ENCODE measurements at regions not wholly inside any gene's neighbourhood (a gene's known extent, or its start where the extent isn't known, plus 50 kb on each side); places are given as distances from the start of the nearest gene placed in this dataset.
"Not testable (repeated sequence)": the region's sequence is repeated elsewhere in the genome, so short reads cannot be mapped to it uniquely, and the experiment has no call there.

DNA sequence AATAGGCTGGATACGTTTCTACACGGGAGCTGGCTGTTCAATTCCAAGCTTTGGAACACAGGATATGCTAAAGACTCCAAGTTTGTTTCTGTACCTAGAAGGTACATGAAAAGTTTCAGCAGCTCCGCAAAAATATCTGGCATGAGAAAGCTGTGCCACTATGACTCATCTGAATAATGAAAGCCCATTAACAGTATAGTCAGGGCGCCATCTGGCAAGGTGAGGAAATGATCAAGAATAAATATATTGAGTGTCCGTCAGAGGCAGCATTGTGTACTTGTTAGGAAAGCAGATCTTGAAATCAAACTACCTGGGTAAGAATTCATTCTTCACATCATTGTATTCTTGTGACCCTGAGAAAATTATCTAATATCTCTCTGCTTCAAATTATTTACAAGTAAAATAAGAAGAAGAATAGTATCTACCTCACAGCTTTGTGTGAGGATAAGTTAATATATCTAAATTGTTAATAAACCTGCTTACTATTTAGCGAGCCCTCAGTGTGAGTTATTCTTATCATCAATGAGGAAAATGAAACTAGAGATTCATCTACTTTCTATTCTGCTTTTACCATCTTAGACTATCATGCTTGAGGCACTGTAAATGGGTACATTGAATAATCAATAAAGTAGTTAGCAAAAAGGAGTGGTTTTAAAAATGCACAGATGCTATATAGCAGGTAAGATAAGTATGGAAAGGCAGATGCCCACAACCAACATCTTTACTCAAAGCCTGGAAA is 53.5 kb downstream of the FSCB start:
- Histone ChIP-seq H3K4me3 (ENCODE audit: low read depth, low read length) (no peak overlapping the region), H3K9me3 (ENCODE audit: control insufficient read depth, insufficient read depth, low read length) (peaks cover 22% of the 10 kb centered on the region), H3K27me3 (ENCODE audit: control insufficient read depth, insufficient read depth, low read length) (no peaks in the 10 kb centered on the region), H3K9ac (ENCODE audit: low read depth, low read length) (no peak overlapping the region), H3K36me3 (ENCODE audit: control insufficient read depth, insufficient read depth, low read length) (no peaks in the 10 kb centered on the region), H3K4me1 (ENCODE audit: control insufficient read depth, insufficient read depth, low read length) (no peaks in the 10 kb centered on the region), H3K27ac (ENCODE audit: low read depth, low read length) (no peak overlapping the region)

DNA sequence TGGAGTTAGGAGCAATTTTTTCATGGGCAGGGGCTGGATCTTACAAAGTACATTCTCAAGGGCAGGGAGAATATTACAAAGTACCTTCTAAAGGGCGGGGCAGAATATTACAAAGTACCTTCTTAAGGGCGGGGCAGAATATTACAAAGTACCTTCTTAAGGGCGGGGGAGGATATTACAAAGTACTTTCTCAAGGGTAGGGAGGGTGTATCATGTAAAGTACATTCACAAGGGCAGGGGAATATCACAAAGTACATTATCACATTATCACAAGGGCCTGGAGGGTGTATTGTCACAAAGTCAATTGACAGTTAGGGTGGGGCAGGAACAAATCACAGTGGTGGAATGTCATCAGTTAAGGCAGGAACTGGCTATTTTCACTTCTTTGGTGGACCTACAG is 56.9 kb downstream of the FSCB start:
- H3K4me3 ChIP-seq (ENCODE audit: low read depth, low read length); H3K9ac ChIP-seq (ENCODE audit: low read depth, low read length); H3K27ac ChIP-seq (ENCODE audit: low read depth, low read length); H3K27me3 ChIP-seq (ENCODE audit: control insufficient read depth, insufficient read depth, low read length); H3K4me1 ChIP-seq (ENCODE audit: control insufficient read depth, insufficient read depth, low read length); H3K36me3 ChIP-seq (ENCODE audit: control insufficient read depth, insufficient read depth, low read length): not testable (repeated sequence)
- peaks cover 11% of the 10 kb centered on the region for H3K9me3 ChIP-seq (ENCODE audit: control insufficient read depth, insufficient read depth, low read length)

DNA sequence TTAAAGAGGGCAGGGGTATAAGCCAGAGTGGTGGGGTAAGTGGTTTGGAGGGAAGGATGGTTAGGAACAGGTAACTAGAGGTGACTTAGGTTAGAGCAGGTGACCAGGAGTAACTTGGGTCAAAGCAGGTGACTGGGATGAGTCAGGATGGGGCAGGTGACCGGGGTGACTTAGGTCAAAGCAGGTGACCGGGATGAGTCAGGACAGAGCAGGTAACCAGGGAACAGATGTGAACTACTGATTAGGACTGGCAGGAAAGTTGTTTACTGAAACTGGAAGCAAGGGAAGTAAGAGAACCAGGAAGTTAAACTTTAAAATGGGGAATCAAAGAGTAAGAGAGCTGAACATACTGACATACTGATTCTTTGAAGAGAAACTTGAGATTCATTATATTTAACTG is 57.4 kb downstream of the FSCB start:
- Histone ChIP-seq H3K27ac (ENCODE audit: low read depth, low read length) (peak overlapping the region; percentile 71), H3K9me3 (ENCODE audit: control insufficient read depth, insufficient read depth, low read length) (peaks cover 11% of the 10 kb centered on the region), H3K36me3 (ENCODE audit: control insufficient read depth, insufficient read depth, low read length) (no peaks in the 10 kb centered on the region), H3K9ac (ENCODE audit: low read depth, low read length) (no peak overlapping the region), H3K4me3 (ENCODE audit: low read depth, low read length) (no peak overlapping the region), H3K27me3 (ENCODE audit: control insufficient read depth, insufficient read depth, low read length) (no peaks in the 10 kb centered on the region), H3K4me1 (ENCODE audit: control insufficient read depth, insufficient read depth, low read length) (no peaks in the 10 kb centered on the region)

DNA sequence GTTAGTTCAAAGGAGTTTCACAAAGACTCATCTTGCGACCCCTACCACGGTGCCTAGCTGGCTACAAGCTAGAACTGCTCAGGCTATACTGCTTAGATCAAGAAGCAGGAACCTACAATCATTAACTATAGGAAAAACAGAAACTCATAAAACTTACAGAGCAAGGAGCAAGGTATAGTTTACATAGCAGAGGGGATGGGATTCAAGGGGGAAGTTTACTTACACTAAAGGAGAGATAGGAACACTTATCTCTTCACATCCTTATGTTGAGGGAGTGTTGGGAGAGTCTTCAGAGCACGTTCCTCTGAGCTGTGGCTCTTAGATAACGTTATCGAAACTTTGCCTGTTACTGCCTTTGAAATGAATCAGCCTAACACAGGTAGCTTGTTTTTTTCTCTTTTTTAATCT is 58.1 kb downstream of the FSCB start:
- Histone ChIP-seq H3K27ac (ENCODE audit: low read depth, low read length) (peak overlapping the region; percentile 71), H3K36me3 (ENCODE audit: control insufficient read depth, insufficient read depth, low read length) (no peaks in the 10 kb centered on the region), H3K9ac (ENCODE audit: low read depth, low read length) (no peak overlapping the region), H3K27me3 (ENCODE audit: control insufficient read depth, insufficient read depth, low read length) (no peaks in the 10 kb centered on the region), H3K4me3 (ENCODE audit: low read depth, low read length) (no peak overlapping the region), H3K9me3 (ENCODE audit: control insufficient read depth, insufficient read depth, low read length) (peaks cover 11% of the 10 kb centered on the region), H3K4me1 (ENCODE audit: control insufficient read depth, insufficient read depth, low read length) (no peaks in the 10 kb centered on the region)

DNA sequence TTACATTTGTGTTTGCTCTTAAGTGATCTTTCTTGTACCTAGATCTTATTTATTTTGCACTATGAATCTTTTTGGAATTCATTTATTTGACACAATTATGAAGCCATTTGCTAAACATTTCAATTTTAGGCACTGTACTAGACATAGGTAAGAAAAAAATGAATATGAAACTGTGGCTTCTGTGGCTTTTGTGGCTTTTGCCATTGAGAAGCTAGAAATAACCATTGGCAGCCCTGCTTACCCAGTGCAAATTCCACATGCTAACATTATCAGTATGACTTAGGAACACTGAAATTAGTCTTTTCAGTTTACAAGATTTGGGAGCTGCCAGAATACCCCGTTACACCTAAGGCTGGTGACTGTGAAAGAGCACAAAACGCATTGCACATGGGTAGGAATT is 60.1 kb downstream of the FSCB start:
- H3K9ac ChIP-seq (ENCODE audit: low read depth, low read length) = no peak overlapping the region
- no peaks in the 10 kb centered on the region for H3K36me3 ChIP-seq (ENCODE audit: control insufficient read depth, insufficient read depth, low read length)
- H3K4me3 ChIP-seq (ENCODE audit: low read depth, low read length) = no peak overlapping the region
- H3K4me1 ChIP-seq (ENCODE audit: control insufficient read depth, insufficient read depth, low read length) = no peaks in the 10 kb centered on the region
- H3K27ac ChIP-seq (ENCODE audit: low read depth, low read length) = no peak overlapping the region
- H3K9me3 ChIP-seq (ENCODE audit: control insufficient read depth, insufficient read depth, low read length) = peaks cover 11% of the 10 kb centered on the region
- H3K27me3 ChIP-seq (ENCODE audit: control insufficient read depth, insufficient read depth, low read length) = no peaks in the 10 kb centered on the region

DNA sequence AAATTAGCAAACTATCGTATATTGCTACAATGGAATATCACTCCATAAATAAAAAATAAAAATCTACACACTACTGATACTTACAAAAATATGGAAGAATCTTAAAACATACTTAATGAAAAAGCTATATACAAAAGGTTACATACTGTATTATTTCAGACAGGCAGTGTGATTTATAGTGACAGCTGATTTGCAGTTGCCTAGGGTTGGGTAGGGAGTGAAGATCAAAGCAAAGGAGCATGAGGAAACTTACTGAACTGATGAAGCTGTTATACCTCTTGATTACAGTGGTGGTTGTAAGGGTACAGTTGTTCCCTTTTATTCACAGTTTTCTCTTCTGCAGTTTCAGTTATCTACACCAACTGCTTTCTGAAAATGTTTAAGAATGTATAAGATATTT is 62.6 kb downstream of the FSCB start:
- Histone ChIP-seq H3K4me3 (ENCODE audit: low read depth, low read length) (no peak overlapping the region), H3K27me3 (ENCODE audit: control insufficient read depth, insufficient read depth, low read length) (no peaks in the 10 kb centered on the region), H3K9me3 (ENCODE audit: control insufficient read depth, insufficient read depth, low read length) (peaks cover 1% of the 10 kb centered on the region; the same call in 1 of the 2 replicates), H3K36me3 (ENCODE audit: control insufficient read depth, insufficient read depth, low read length) (no peaks in the 10 kb centered on the region), H3K9ac (ENCODE audit: low read depth, low read length) (no peak overlapping the region), H3K27ac (ENCODE audit: low read depth, low read length) (no peak overlapping the region), H3K4me1 (ENCODE audit: control insufficient read depth, insufficient read depth, low read length) (no peaks in the 10 kb centered on the region)

DNA sequence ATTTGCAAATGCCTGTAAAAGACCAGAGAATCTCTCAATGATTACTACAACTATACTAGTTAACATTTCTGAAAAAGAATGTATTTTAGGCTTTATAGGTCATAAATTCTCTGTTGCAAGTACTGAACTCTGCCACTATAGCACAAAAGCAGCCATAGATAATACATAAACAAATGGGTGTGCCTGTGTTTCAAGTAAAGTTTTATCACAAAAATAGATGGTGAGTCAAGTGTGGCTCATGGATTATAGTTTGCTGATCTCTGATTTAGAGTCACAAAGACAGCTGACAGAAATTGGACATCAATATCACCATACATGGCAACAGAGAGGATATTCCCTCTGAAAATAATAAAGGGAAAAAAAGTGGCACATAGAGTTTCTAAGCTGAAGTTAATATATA is 68.1 kb downstream of the FSCB start:
- no peak overlapping the region for H3K27ac ChIP-seq (ENCODE audit: low read depth, low read length)
- H3K9me3 ChIP-seq (ENCODE audit: control insufficient read depth, insufficient read depth, low read length) = no peaks in the 10 kb centered on the region
- H3K4me1 ChIP-seq (ENCODE audit: control insufficient read depth, insufficient read depth, low read length) = no peaks in the 10 kb centered on the region
- H3K4me3 ChIP-seq (ENCODE audit: low read depth, low read length) = no peak overlapping the region
- no peak overlapping the region for H3K9ac ChIP-seq (ENCODE audit: low read depth, low read length)
- H3K36me3 ChIP-seq (ENCODE audit: control insufficient read depth, insufficient read depth, low read length) = no peaks in the 10 kb centered on the region
- no peaks in the 10 kb centered on the region for H3K27me3 ChIP-seq (ENCODE audit: control insufficient read depth, insufficient read depth, low read length)

DNA sequence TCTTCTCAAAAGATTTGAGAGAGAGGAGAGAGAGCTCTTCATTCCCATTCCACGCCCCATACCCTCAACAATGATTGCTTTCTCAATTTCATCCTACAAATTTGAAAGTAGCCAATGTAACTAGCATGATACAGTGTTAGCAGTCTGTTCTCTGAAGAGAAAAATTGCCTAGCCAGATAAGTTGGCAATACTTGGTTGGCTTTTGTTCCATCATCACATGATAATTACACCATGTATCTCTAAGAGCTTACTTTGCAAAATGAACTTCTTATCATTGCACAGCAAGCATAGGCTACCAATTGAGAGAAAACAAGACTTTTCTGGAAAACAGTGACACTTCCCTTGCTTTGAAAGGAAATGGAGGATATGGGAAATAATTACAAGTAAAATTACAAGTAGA is 68.9 kb downstream of the FSCB start:
- no peak overlapping the region for H3K9ac ChIP-seq (ENCODE audit: low read depth, low read length)
- H3K9me3 ChIP-seq (ENCODE audit: control insufficient read depth, insufficient read depth, low read length) = no peaks in the 10 kb centered on the region
- H3K36me3 ChIP-seq (ENCODE audit: control insufficient read depth, insufficient read depth, low read length) = no peaks in the 10 kb centered on the region
- H3K4me1 ChIP-seq (ENCODE audit: control insufficient read depth, insufficient read depth, low read length) = no peaks in the 10 kb centered on the region
- H3K27ac ChIP-seq (ENCODE audit: low read depth, low read length) = no peak overlapping the region
- no peak overlapping the region for H3K4me3 ChIP-seq (ENCODE audit: low read depth, low read length)
- H3K27me3 ChIP-seq (ENCODE audit: control insufficient read depth, insufficient read depth, low read length) = no peaks in the 10 kb centered on the region

DNA sequence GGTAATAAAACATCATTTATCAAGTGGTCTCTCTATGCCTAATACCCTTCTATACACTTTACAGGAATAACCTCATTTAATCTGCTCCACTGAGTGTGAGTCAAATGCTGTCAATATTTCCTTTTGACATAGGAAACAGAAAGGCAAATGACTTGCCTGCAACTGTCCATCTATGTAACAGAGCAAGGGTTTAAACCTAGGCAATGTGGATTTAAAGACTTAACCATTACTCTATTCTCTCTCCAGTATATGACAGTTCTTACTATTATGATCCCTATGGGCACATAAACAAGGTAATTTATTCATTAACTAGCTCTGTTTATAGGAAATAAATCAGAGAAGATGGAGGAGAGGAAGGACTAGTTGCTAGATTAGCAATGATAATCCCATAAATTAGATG is 70.6 kb downstream of the FSCB start:
- no peaks in the 10 kb centered on the region for H3K27me3 ChIP-seq (ENCODE audit: control insufficient read depth, insufficient read depth, low read length)
- H3K9ac ChIP-seq (ENCODE audit: low read depth, low read length) = no peak overlapping the region
- no peak overlapping the region for H3K4me3 ChIP-seq (ENCODE audit: low read depth, low read length)

DNA sequence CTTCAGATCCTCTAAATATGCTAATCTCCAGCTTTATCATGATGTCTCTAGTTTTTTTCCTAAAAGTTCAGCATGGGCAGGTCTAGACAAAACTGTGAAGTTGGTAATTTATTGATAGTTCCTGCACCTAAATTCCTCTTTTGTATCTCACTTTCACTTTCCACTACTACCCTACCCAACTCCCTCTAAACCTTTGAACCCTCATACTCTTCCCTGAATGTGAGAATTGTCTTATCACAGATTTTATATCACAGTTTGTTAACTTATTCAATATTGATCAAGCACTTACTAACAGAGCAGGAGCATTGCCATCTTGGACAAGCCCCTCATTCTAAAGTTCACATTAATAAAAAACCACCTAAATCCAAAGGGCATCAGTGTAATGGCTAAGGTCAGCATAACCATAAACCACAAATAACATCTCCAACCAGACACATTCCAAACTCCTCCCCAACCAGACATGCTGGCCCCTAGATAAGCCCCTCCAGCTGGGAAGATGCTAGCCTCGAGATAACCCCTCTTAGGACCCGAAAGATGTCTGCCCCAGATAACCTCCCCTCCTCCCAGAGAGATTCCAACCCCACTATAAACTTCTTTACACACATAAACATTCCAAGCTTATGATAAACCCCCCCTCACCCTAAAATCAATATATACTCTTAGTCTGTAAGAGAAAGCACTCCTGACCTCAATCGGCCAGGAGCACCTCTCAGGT is 78.7 kb downstream of the FSCB start:
- Histone ChIP-seq H3K9me3 (ENCODE audit: control insufficient read depth, insufficient read depth, low read length) (no peaks in the 10 kb centered on the region), H3K27ac (ENCODE audit: low read depth, low read length) (no peak overlapping the region), H3K36me3 (ENCODE audit: control insufficient read depth, insufficient read depth, low read length) (no peaks in the 10 kb centered on the region), H3K27me3 (ENCODE audit: control insufficient read depth, insufficient read depth, low read length) (no peaks in the 10 kb centered on the region), H3K9ac (ENCODE audit: low read depth, low read length) (no peak overlapping the region), H3K4me3 (ENCODE audit: low read depth, low read length) (no peak overlapping the region), H3K4me1 (ENCODE audit: control insufficient read depth, insufficient read depth, low read length) (no peaks in the 10 kb centered on the region; the same call in 1 of the 2 replicates)

More for the DNA sequence above, 70.6 kb downstream of the FSCB start:
- no peaks in the 10 kb centered on the region for H3K36me3 ChIP-seq (ENCODE audit: control insufficient read depth, insufficient read depth, low read length)
- H3K4me1 ChIP-seq (ENCODE audit: control insufficient read depth, insufficient read depth, low read length) = no peaks in the 10 kb centered on the region
- no peaks in the 10 kb centered on the region for H3K9me3 ChIP-seq (ENCODE audit: control insufficient read depth, insufficient read depth, low read length)
- no peak overlapping the region for H3K27ac ChIP-seq (ENCODE audit: low read depth, low read length)

DNA sequence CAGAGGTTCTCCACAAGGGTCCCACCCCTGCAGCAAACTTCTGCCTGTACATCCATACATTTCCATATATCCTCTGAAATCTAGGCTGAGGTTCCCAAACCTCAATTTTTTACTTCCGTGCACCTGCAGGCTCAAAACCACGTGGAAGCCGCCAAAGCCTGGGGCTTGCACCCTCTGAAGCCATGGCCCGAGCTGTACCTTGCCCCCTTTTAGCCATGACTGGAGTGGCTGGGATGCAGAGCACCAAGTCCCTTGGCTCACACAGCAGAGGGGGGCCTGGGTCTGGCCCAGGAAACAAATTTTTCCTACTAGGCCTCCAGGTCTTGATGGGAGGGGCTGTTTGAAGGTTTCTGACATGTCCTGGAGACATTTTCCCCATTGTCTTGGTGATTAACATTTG is 84.4 kb downstream of the FSCB start:
- Histone ChIP-seq H3K9ac (ENCODE audit: low read depth, low read length) (no peak overlapping the region), H3K9me3 (ENCODE audit: control insufficient read depth, insufficient read depth, low read length) (peaks cover 4% of the 10 kb centered on the region; the same call in 1 of the 2 replicates), H3K27me3 (ENCODE audit: control insufficient read depth, insufficient read depth, low read length) (no peaks in the 10 kb centered on the region), H3K36me3 (ENCODE audit: control insufficient read depth, insufficient read depth, low read length) (no peaks in the 10 kb centered on the region), H3K4me1 (ENCODE audit: control insufficient read depth, insufficient read depth, low read length) (no peaks in the 10 kb centered on the region; the same call in 1 of the 2 replicates), H3K27ac (ENCODE audit: low read depth, low read length) (no peak overlapping the region), H3K4me3 (ENCODE audit: low read depth, low read length) (no peak overlapping the region)

Data from HUES48 (cell line).